ENCODE measurements at regions not wholly inside any gene's neighbourhood (a gene's known extent, or its start where the extent isn't known, plus 50 kb on each side); places are given as distances from the start of the nearest gene placed in this dataset.
A peak's percentile ranks its signal among the peaks of the same experiment; 100 is the strongest.

DNA sequence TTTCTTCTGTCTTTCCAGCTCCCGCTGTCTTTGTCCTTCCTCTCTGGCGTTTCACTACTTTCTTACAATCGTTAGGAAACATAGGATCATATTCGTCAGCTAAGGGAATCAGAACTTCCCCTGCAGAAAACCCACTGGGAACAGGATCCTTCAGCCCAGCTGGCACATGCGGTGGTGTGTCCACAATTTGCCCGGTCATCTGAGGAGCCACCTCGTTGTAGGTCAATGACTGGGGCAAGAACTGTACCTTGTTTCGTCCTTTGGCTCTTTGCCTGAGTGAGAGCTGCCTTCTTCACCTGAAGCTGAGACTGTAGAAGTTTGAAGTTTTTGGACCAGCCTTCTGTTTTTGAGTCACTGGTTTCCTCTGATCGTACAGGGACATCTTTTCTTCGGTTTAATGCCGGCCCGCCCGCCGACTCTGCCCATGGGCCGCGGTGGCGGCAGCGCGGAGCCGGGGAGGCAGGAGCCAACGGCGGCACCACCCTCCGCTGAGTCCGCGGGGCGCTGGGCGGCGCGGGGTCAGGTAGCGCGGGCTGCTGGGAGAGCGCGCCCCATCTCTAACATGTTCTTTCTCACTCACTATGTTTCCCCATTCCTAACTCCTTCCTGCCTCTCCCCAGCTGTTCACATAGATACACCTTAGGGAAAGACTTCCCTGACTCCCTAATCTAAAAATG lies 214.1 kb upstream of the NANOGP8 start:
- H3K36me3 ChIP-seq = no peaks in the 10 kb centered on the region
- no peak overlapping the region for H3K4me3 ChIP-seq
- no peak overlapping the region for H3K27ac ChIP-seq
- H3K9me3 ChIP-seq = no peaks in the 10 kb centered on the region
- peak in 1 of 4 donors; percentile 60 for DNase-seq
- H3K27me3 ChIP-seq = no peaks in the 10 kb centered on the region
- TF ChIP-seq, protein P1, sequence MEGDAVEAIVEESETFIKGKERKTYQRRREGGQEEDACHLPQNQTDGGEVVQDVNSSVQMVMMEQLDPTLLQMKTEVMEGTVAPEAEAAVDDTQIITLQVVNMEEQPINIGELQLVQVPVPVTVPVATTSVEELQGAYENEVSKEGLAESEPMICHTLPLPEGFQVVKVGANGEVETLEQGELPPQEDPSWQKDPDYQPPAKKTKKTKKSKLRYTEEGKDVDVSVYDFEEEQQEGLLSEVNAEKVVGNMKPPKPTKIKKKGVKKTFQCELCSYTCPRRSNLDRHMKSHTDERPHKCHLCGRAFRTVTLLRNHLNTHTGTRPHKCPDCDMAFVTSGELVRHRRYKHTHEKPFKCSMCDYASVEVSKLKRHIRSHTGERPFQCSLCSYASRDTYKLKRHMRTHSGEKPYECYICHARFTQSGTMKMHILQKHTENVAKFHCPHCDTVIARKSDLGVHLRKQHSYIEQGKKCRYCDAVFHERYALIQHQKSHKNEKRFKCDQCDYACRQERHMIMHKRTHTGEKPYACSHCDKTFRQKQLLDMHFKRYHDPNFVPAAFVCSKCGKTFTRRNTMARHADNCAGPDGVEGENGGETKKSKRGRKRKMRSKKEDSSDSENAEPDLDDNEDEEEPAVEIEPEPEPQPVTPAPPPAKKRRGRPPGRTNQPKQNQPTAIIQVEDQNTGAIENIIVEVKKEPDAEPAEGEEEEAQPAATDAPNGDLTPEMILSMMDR (IDR thresholded peaks at IDR 0.05) = no peak
- H3K4me1 ChIP-seq = no peaks in the 10 kb centered on the region
- intact Hi-C loops (cut with DNase I) = no loop called here
- ATAC-seq = no peak

DNA sequence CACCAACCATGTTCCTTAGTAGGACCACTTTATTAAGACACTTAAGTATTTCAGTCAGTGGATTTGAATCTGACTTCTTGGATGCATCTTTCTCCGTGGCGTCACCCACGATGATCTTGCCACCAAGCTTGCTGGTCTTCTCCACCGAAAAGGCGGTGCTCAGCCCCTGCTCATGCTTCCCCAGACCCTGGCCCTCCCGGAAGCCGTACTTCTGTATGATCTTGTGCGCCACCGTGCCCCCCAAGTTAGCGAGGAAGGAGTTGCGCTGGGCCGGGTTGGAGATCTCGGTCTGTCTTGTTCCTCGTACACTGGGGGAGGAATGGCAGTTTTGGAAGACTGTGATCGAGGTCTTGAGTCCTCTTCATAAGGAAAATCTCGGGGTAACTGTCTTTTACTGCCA lies 213.4 kb upstream of the NANOGP8 start:
- TF ChIP-seq, protein P1 (IDR thresholded peaks at IDR 0.05) = no peak
- Histone ChIP-seq H3K27me3 (no peaks in the 10 kb centered on the region), H3K4me1 (no peaks in the 10 kb centered on the region), H3K27ac (no peak overlapping the region), H3K9me3 (no peaks in the 10 kb centered on the region), H3K36me3 (no peaks in the 10 kb centered on the region), H3K4me3 (no peak overlapping the region)
- intact Hi-C loops (cut with DNase I) = no loop called here
- DNase-seq (peak in 1 of 4 donors; percentile 61), ATAC-seq (no peak)

DNA sequence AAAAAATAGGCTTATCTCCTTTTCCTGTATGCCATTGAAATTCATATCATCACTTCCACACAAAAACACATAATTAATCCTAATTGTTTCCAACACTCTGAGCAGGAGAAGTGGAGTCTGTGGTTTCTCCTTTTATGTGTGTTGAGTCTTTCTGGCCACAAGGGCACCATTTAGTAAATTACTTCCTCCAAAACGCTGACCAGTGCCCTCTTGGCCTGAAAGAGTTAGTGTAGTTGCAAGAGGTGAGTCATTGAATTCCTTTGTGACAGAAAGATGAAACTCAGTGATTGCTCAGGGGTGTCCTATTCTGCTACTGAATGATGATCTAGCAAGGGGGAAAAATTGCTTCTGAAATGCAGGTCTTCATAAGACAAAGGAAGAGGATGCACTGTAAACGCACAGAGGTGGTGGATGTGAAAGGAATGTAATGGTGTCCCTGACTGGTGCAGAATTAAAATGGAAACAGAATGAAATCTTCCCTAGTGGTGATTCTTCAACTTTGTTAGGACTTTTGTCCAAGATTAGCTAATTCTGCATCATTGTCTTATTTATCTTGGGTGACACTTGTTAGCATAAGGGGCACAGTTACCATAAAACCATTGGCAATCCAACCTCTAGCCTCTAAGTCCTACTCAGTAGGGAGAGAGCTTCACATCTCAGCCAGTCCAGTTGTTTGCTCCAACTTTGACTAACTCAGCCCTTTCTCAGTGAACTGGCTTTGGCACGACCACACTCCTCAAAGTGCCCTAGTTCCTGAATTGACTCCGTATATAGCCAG lies 208.4 kb upstream of the NANOGP8 start:
- TF ChIP-seq, protein P1 (IDR thresholded peaks at IDR 0.05) = no peak
- Histone ChIP-seq H3K4me1 (no peaks in the 10 kb centered on the region), H3K27ac (no peak overlapping the region), H3K9me3 (no peaks in the 10 kb centered on the region), H3K4me3 (no peak overlapping the region), H3K36me3 (no peaks in the 10 kb centered on the region), H3K27me3 (no peaks in the 10 kb centered on the region)
- DNase-seq (no peak), ATAC-seq (no peak)
- intact Hi-C loops (cut with DNase I) = loop anchor here in 1 of 2 donors (5.0 kb wide), 1 partner anchor 149 kb away; no protein-coding TSS in a partner anchor

DNA sequence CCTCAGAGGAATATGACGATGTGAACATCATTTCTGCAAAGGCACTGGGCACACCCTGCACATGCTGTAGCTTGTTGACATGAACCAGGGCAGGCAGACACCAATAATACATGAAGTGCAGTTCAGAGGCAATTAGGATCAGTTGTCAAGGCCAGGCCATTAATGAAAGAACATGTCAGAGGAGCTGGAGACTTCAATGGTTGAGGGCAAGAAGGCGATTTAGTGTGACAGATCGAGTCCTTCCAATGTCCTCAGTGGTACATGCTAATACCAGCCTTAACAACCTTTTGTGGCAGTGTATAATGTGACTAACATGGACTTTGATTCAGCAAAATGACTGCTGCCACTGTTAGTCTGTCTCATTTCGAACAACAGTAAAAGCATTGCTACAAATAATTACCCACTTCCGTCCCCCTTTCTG lies 205.2 kb upstream of the NANOGP8 start:
- Histone ChIP-seq H3K36me3 (no peaks in the 10 kb centered on the region), H3K4me1 (no peaks in the 10 kb centered on the region)
- intact Hi-C loops (cut with DNase I) = loop anchor here in 1 of 2 donors (5.0 kb wide), 1 partner anchor 152 kb away; no protein-coding TSS in a partner anchor

More for the DNA sequence above, 205.2 kb upstream of the NANOGP8 start:
- no peak for ATAC-seq
- H3K9me3 ChIP-seq = no peaks in the 10 kb centered on the region
- H3K4me3 ChIP-seq = no peak overlapping the region
- H3K27me3 ChIP-seq = no peaks in the 10 kb centered on the region
- H3K27ac ChIP-seq = no peak overlapping the region
- no peak for DNase-seq
- TF ChIP-seq, protein P1 (IDR thresholded peaks at IDR 0.05) = no peak

All from left lung (tissue), 4 donors.